ENCODE measurements at regions not wholly inside any gene's neighbourhood (a gene's known extent, or its start where the extent isn't known, plus 50 kb on each side); places are given as distances from the start of the nearest gene placed in this dataset.

- no peak for DNase-seq (ENCODE audit: low spot score)
Measured at GRCh38 chr12:114254998-114255397, 150.9 kb downstream of the TBX5 start.

GRCh38 chr12:114253976-114254778 lies 151.8 kb downstream of the TBX5 start:
- DNase-seq (ENCODE audit: low spot score) = no peak

- DNase-seq (ENCODE audit: low spot score) = no peak
Measured at GRCh38 chr12:114248527-114248926, 157.4 kb downstream of the TBX5 start.

- DNase-seq (ENCODE audit: low spot score) = no peak
Measured at GRCh38 chr12:114245555-114245954, 160.4 kb downstream of the TBX5 start.

GRCh38 chr12:114241973-114242434 lies 163.9 kb downstream of the TBX5 start:
- DNase-seq (ENCODE audit: low spot score) = no peak

GRCh38 chr12:114240288-114240687 lies 165.7 kb downstream of the TBX5 start:
- DNase-seq (ENCODE audit: low spot score) = peak; percentile 21

GRCh38 chr12:114238808-114239207 lies 167.1 kb downstream of the TBX5 start:
- peak; percentile 98 for DNase-seq (ENCODE audit: low spot score)

- peak; percentile 87 for DNase-seq (ENCODE audit: low spot score)
Measured at GRCh38 chr12:114237230-114237629, 168.7 kb downstream of the TBX5 start.

- no peak for DNase-seq (ENCODE audit: low spot score)
Measured at GRCh38 chr12:114232187-114232586, 173.8 kb downstream of the TBX5 start.

- no peak for DNase-seq (ENCODE audit: low spot score)
Measured at GRCh38 chr12:114229150-114229549, 176.8 kb downstream of the TBX5 start.

- DNase-seq (ENCODE audit: low spot score) = no peak
Measured at GRCh38 chr12:114226241-114226928, 179.6 kb downstream of the TBX5 start.

- DNase-seq (ENCODE audit: low spot score) = no peak
Measured at GRCh38 chr12:114221957-114222630, 183.8 kb downstream of the TBX5 start.

- no peak for DNase-seq (ENCODE audit: low spot score)
Measured at GRCh38 chr12:114221136-114221833, 184.7 kb downstream of the TBX5 start.

GRCh38 chr12:114220311-114220710 lies 185.6 kb downstream of the TBX5 start:
- DNase-seq (ENCODE audit: low spot score) = no peak

- no peak for DNase-seq (ENCODE audit: low spot score)
Measured at GRCh38 chr12:114218136-114218535, 187.8 kb downstream of the TBX5 start.

- DNase-seq (ENCODE audit: low spot score) = peak; percentile 42
Measured at GRCh38 chr12:114215746-114216145, 190.2 kb downstream of the TBX5 start.

- peak; percentile 5 for DNase-seq (ENCODE audit: low spot score)
Measured at GRCh38 chr12:114213055-114213581, 192.8 kb downstream of the TBX5 start.

GRCh38 chr12:114209861-114210260 lies 196.1 kb downstream of the TBX5 start:
- DNase-seq (ENCODE audit: low spot score) = no peak

GRCh38 chr12:114206525-114206924 lies 199.4 kb downstream of the TBX5 start:
- no peak for DNase-seq (ENCODE audit: low spot score)

- DNase-seq (ENCODE audit: low spot score) = no peak
Measured at GRCh38 chr12:114201794-114202193, 204.2 kb downstream of the TBX5 start.

- no peak for DNase-seq (ENCODE audit: low spot score)
Measured at GRCh38 chr12:114194956-114195355, 211.0 kb downstream of the TBX5 start.

- DNase-seq (ENCODE audit: low spot score) = no peak
Measured at GRCh38 chr12:114194066-114194465, 211.9 kb downstream of the TBX5 start.

All from umbilical cord (tissue), 1 donor.